ENCODE measurements at regions not wholly inside any gene's neighbourhood (a gene's known extent, or its start where the extent isn't known, plus 50 kb on each side); places are given as distances from the start of the nearest gene placed in this dataset.

DNA sequence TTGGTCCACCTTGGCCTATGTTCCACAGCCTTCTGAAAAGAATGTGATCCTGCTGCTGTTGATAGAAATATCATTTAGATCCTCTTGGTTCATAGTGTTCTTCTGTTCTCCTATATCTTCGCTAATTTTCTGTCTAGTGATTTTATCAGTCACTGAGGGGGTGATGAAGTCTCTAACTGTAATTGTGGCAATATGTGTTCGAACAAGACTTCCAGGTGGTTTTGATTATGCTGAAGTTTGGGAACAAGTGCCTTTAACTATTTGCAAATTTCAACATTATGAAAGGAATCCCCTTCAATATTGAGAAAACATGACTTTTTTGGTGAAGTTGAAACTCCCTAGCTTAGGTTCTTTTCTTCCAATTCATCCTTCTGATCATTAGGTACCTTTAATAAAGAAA is 140.4 kb downstream of the MTX2 start:
- Mint-ChIP-seq H3K4me1 (ENCODE audit: low read depth, unreplicated experiment) (no peaks in the 10 kb centered on the region), H3K27me3 (ENCODE audit: unreplicated experiment) (no peaks in the 10 kb centered on the region), H3K27ac (ENCODE audit: unreplicated experiment) (no peak overlapping the region), H3K36me3 (ENCODE audit: unreplicated experiment) (no peaks in the 10 kb centered on the region), H3K9me3 (ENCODE audit: unreplicated experiment) (no peaks in the 10 kb centered on the region), H3K4me3 (ENCODE audit: unreplicated experiment) (no peak overlapping the region)
- DNase-seq, result no peak
- TF ChIP-seq, protein P1, sequence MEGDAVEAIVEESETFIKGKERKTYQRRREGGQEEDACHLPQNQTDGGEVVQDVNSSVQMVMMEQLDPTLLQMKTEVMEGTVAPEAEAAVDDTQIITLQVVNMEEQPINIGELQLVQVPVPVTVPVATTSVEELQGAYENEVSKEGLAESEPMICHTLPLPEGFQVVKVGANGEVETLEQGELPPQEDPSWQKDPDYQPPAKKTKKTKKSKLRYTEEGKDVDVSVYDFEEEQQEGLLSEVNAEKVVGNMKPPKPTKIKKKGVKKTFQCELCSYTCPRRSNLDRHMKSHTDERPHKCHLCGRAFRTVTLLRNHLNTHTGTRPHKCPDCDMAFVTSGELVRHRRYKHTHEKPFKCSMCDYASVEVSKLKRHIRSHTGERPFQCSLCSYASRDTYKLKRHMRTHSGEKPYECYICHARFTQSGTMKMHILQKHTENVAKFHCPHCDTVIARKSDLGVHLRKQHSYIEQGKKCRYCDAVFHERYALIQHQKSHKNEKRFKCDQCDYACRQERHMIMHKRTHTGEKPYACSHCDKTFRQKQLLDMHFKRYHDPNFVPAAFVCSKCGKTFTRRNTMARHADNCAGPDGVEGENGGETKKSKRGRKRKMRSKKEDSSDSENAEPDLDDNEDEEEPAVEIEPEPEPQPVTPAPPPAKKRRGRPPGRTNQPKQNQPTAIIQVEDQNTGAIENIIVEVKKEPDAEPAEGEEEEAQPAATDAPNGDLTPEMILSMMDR (IDR thresholded peaks at IDR 0.05; ENCODE audit: partially characterized antibody, unreplicated experiment), result no peak

DNA sequence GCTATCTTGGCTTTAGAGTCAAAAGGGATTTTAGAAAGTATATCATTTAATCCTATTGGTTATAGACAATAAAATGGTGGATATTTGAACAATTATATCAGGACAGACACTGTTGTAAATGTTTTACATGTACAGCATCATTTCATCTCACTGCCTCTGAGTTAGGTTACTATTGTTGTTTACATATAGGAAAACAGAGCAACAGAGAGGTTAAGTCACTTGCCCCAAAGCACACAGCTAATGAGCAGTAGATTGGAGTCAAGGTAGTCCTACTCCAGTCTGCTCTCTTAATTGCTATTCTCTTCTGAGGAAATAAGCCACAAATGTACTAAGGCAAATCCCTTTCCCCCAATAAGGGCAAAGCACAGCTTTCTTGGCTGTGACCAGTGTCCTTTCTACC is 142.9 kb downstream of the MTX2 start:
- Mint-ChIP-seq H3K36me3 (ENCODE audit: unreplicated experiment) (no peaks in the 10 kb centered on the region), H3K27ac (ENCODE audit: unreplicated experiment) (no peak overlapping the region), H3K27me3 (ENCODE audit: unreplicated experiment) (no peaks in the 10 kb centered on the region), H3K9me3 (ENCODE audit: unreplicated experiment) (no peaks in the 10 kb centered on the region), H3K4me3 (ENCODE audit: unreplicated experiment) (no peak overlapping the region), H3K4me1 (ENCODE audit: low read depth, unreplicated experiment) (no peaks in the 10 kb centered on the region)
- DNase-seq, result no peak
- TF ChIP-seq, protein P1 (IDR thresholded peaks at IDR 0.05; ENCODE audit: partially characterized antibody, unreplicated experiment), result no peak

DNA sequence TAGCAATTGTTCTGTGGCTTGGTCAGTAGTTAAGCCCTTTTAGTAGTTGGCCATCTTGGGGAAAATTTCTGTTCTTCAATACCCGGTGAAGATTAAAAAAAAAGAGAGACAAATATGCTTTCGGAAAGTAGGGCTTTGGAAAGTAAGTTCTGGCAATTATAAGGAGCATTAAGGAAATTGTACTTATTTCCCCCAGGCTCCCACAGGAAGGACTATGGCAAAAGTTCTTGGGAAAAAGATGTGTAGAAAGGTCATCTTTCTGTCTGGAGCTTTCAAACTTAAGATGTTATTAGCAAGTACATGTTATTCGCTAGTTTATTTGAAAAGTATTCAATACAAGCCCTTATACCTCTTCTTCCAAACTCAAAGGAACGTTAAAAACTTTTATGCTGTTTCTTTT is 144.5 kb downstream of the MTX2 start:
- Mint-ChIP-seq H3K27ac (ENCODE audit: unreplicated experiment) (no peak overlapping the region), H3K36me3 (ENCODE audit: unreplicated experiment) (no peaks in the 10 kb centered on the region), H3K27me3 (ENCODE audit: unreplicated experiment) (no peaks in the 10 kb centered on the region), H3K9me3 (ENCODE audit: unreplicated experiment) (no peaks in the 10 kb centered on the region), H3K4me3 (ENCODE audit: unreplicated experiment) (no peak overlapping the region), H3K4me1 (ENCODE audit: low read depth, unreplicated experiment) (no peaks in the 10 kb centered on the region)
- TF ChIP-seq, protein P1 (IDR thresholded peaks at IDR 0.05; ENCODE audit: partially characterized antibody, unreplicated experiment), result no peak
- no peak for DNase-seq

DNA sequence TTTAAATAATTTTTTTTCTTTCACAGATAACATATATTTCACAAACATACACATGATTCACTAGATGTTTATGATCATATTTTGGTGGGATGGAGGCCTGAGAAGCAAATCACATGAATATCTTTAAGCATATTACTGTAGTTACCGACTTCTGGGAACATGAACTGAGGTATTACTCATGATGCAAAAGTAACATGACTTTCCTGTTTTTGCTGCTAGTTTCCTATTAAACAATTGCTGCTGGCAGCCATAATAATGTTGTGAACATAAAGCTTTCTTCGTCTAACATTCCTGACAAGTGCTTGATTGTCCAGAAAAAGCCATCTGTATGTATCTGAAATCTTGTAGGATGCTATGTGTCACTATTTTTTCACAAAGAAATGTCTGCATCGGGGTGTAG is 145.4 kb downstream of the MTX2 start:
- Mint-ChIP-seq H3K27ac (ENCODE audit: unreplicated experiment) (no peak overlapping the region), H3K27me3 (ENCODE audit: unreplicated experiment) (no peaks in the 10 kb centered on the region), H3K4me1 (ENCODE audit: low read depth, unreplicated experiment) (no peaks in the 10 kb centered on the region), H3K9me3 (ENCODE audit: unreplicated experiment) (no peaks in the 10 kb centered on the region), H3K4me3 (ENCODE audit: unreplicated experiment) (no peak overlapping the region), H3K36me3 (ENCODE audit: unreplicated experiment) (no peaks in the 10 kb centered on the region)
- TF ChIP-seq, protein P1 (IDR thresholded peaks at IDR 0.05; ENCODE audit: partially characterized antibody, unreplicated experiment), result no peak
- no peak for DNase-seq

DNA sequence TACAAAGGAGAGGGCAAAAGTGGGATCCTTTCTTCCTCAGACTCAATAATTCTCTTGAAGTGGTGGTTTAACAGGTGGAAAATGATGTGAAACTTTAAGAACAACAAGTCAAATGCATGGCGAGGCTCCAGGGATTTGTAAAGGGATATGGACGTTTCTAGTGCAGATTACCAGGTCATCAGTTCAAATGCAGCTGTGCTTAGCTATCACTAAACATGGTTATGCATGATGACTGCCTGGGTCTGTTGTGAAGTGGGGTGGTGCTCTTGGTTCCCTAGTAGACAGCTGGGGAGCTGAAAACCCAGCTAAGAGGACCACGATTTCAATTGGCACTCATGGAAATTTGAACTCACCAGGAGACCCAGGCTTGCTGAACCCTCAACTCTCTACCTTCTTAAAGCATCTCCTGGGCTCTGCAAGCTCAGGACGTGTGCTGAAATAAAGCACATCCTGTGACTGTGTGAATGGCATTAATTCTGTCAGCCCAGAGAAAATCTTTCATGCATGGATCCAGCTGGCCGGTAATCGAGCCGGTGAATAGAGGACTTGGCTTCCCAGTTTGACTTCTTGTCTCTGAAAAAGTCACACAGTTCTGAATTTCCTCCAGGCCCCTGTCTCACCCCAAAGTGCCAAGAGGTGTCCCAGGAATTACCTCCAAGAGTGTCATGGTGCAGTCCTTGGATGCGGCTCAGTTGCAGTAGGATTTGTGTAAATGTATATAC is 146.1 kb downstream of the MTX2 start:
- H3K4me1 Mint-ChIP-seq (ENCODE audit: low read depth, unreplicated experiment), result no peaks in the 10 kb centered on the region
- no peaks in the 10 kb centered on the region for H3K9me3 Mint-ChIP-seq (ENCODE audit: unreplicated experiment)
- no peak overlapping the region for H3K27ac Mint-ChIP-seq (ENCODE audit: unreplicated experiment)
- H3K36me3 Mint-ChIP-seq (ENCODE audit: unreplicated experiment), result no peaks in the 10 kb centered on the region
- H3K4me3 Mint-ChIP-seq (ENCODE audit: unreplicated experiment), result no peak overlapping the region
- no peaks in the 10 kb centered on the region for H3K27me3 Mint-ChIP-seq (ENCODE audit: unreplicated experiment)
- TF ChIP-seq, protein P1 (IDR thresholded peaks at IDR 0.05; ENCODE audit: partially characterized antibody, unreplicated experiment), result no peak
- DNase-seq, result no peak
